Upper lobe of right lung (tissue), 1 donor: ENCODE measurements at regions not wholly inside any gene's neighbourhood (a gene's known extent, or its start where the extent isn't known, plus 50 kb on each side); places are given as distances from the start of the nearest gene placed in this dataset.

Experiments used
- ATAC-seq: fragments of 200-7000 bp; cut with Tn5 transposase; one replicate; pipeline ENCODE4 v1.9.1; 2020; ENCODE audit warnings: mild to moderate bottlenecking, moderate library complexity
- DNase-seq: peaks from one replicate; pipeline ENCODE4 v3.0.0-alpha.2; 2020
- H3K27ac ChIP-seq: fragments of 200-600 bp; one replicate; pipeline ENCODE4 v1.8.0; 2022
- H3K27me3 ChIP-seq: fragments of 200-600 bp; one replicate; pipeline ENCODE4 v1.8.0; 2022; ENCODE audit warnings: mild to moderate bottlenecking
- H3K36me3 ChIP-seq: fragments of 200-600 bp; one replicate; pipeline ENCODE4 v1.8.0; 2022
- H3K4me1 ChIP-seq: fragments of 200-600 bp; one replicate; pipeline ENCODE4 v1.8.0; 2022
- H3K4me3 ChIP-seq: fragments of 200-600 bp; one replicate; pipeline ENCODE4 v1.8.0; 2022; ENCODE audit warnings: mild to moderate bottlenecking
- H3K9me3 ChIP-seq: fragments of 200-600 bp; one replicate; pipeline ENCODE4 v1.8.0; 2022
- intact Hi-C: fragments of 100-400 bp; cut with DNase I; formaldehyde crosslinking; loops from one replicate; pipeline ENCODE4 v1.11.0; 2022
- TF ChIP-seq, protein P1 (sequence below): fragments of 200-600 bp; IDR thresholded peaks from one replicate; pipeline ENCODE4 v1.8.0; 2022; ENCODE audit warnings: antibody characterized with exemption
- donor health status: DM: no; HTN: yes; CAD: no; lungs with severe emphysema.

DNA sequence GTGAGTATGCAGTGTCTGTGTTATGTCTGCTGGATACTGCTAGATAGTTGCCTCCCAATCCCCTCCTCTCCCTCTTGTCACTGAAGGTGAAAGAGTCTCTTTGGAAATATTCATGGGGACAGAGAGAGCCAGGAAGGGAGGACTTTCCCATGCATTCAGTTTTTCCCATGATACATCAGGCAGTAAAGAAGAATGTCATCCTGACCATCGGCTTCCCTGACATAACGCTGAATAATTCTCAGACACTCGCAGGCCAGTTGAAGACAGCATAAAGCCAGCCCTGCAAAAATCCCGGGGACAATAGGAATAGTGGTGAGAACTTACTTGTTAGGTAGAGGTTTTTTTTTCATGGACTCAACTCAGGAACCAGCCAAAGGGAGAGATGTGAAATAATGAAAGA is 58.1 kb downstream of the KLF4 start:
- Histone ChIP-seq H3K27me3 (no peaks in the 10 kb centered on the region), H3K36me3 (no peaks in the 10 kb centered on the region), H3K4me3 (no peak overlapping the region), H3K9me3 (no peaks in the 10 kb centered on the region), H3K27ac (no peak overlapping the region), H3K4me1 (no peaks in the 10 kb centered on the region)
- ATAC-seq (no peak), DNase-seq (no peak)
- intact Hi-C loops: no loop called here
- TF ChIP-seq, protein P1, sequence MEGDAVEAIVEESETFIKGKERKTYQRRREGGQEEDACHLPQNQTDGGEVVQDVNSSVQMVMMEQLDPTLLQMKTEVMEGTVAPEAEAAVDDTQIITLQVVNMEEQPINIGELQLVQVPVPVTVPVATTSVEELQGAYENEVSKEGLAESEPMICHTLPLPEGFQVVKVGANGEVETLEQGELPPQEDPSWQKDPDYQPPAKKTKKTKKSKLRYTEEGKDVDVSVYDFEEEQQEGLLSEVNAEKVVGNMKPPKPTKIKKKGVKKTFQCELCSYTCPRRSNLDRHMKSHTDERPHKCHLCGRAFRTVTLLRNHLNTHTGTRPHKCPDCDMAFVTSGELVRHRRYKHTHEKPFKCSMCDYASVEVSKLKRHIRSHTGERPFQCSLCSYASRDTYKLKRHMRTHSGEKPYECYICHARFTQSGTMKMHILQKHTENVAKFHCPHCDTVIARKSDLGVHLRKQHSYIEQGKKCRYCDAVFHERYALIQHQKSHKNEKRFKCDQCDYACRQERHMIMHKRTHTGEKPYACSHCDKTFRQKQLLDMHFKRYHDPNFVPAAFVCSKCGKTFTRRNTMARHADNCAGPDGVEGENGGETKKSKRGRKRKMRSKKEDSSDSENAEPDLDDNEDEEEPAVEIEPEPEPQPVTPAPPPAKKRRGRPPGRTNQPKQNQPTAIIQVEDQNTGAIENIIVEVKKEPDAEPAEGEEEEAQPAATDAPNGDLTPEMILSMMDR: no peak

DNA sequence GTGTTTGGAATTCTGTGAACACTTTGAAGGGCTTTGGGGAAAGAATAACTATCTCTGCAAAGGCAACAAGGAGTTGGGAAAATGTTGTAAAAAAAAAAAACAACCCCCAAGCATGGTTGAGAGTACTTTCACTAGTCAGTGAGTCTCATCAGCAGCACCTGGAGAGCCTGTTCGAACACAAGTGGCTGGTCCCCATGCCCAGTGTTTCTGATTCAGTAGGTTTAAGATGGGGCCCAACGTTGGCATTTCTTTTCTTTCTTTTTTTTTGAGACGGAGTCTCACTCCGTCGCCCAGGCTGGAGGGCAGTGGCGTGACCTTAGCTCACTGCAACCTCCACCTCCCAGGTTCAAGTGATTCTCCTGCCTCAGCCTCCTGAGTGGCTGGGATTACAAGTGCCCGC is 59.5 kb downstream of the KLF4 start:
- H3K4me3 ChIP-seq: no peak overlapping the region
- TF ChIP-seq, protein P1: no peak
- intact Hi-C loops: no loop called here
- no peaks in the 10 kb centered on the region for H3K27me3 ChIP-seq
- H3K36me3 ChIP-seq: no peaks in the 10 kb centered on the region
- no peak for DNase-seq
- H3K4me1 ChIP-seq: peaks cover 5% of the 10 kb centered on the region
- ATAC-seq: no peak
- H3K27ac ChIP-seq: no peak overlapping the region
- H3K9me3 ChIP-seq: no peaks in the 10 kb centered on the region

DNA sequence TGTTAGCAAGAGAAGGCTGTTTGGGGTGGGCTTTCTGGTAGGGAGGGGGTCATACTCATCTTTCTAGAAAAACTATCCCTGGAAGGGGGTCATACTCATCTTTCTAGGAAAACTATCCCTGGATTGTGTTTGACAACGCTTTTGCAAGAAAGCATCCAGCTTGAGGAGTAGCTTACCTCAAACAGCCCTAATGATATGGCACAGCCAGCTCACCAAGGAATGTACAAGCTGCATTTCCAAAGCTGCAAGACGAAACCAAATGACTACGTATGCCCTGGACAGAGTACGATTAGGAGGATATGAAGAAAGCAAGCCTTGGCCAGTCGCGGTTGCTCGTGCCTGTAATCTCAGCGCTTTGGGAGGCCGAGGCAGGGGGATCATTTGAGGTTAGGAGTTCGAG is 63.4 kb downstream of the KLF4 start:
- Histone ChIP-seq H3K27me3 (no peaks in the 10 kb centered on the region), H3K4me3 (no peak overlapping the region), H3K27ac (no peak overlapping the region), H3K9me3 (no peaks in the 10 kb centered on the region), H3K36me3 (no peaks in the 10 kb centered on the region), H3K4me1 (peaks cover 10% of the 10 kb centered on the region)
- intact Hi-C loops: no loop called here
- ATAC-seq (no peak), DNase-seq (no peak)
- TF ChIP-seq, protein P1: no peak

DNA sequence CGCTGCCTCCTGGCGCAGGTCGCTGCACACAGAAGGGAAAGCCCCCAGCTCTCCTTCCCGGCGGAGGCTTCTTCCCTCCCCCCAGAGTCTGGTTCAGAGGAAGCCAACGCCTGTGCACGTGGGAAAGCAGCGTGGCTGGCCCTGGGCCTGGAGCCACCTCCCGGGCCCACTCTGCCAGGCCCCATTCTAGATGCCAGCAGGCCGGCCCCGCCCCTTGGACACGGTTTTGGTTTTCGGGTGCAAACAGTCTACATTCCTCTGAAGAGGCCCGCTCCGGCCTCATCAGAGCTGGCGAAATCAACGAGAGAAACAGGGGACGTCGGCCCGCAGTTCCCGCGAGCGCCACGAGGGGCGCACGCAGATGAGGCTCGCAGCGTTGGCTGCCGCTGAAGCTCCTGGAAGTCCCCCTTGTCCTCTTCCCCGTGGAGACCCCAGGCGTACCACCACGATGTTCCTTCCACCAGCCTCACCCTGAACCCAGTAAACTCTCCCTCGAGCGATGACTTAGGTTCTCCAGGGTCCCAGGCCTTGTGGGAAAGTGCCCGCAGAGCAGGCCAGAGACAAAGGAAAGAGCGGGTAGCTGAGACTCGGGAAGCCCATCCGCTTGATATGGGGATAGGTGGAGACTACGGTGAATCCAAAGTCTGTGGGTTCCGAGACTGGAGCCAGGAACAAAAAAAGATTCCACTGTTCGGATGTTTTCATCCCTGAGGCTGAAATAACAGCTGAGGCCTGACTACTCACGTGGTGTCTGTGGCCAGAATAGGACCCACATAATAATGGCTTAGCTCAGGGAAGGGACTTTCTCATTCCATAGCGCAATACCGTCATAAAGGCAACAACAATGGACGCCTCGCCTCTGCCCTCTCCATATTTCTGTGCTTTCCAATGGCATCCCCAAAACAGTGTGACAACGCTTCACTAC is 64.2 kb downstream of the KLF4 start:
- no peaks in the 10 kb centered on the region for H3K27me3 ChIP-seq
- TF ChIP-seq, protein P1: peak; percentile 98
- no peaks in the 10 kb centered on the region for H3K36me3 ChIP-seq
- intact Hi-C loops: no loop called here
- peak overlapping the region; percentile 32 for H3K27ac ChIP-seq
- peak overlapping the region; percentile 14 for H3K4me3 ChIP-seq
- H3K4me1 ChIP-seq: peaks cover 10% of the 10 kb centered on the region
- ATAC-seq (peak; percentile 89), DNase-seq (peak; percentile 93)
- H3K9me3 ChIP-seq: no peaks in the 10 kb centered on the region

DNA sequence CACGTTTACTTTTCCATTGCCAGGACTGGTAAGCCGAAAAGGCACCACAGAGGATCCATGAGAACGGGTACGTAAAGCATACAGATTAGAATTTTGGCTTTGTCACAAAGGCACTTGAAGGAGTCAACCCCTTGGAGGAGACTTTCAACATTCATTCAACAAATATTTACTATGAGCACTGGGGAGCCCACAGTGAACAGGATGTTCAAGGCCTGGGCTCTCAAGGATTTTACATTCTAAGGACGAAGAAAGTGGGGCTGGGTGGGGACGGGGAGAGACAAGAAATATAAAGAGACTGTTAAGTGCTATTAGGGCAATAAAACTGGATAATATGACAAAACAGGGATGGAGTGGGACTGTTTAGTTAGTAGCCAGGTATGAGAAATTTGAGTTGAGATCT is 66.0 kb downstream of the KLF4 start:
- ATAC-seq (no peak), DNase-seq (no peak)
- TF ChIP-seq, protein P1: no peak
- no peak overlapping the region for H3K27ac ChIP-seq
- H3K27me3 ChIP-seq: no peaks in the 10 kb centered on the region
- no peak overlapping the region for H3K4me3 ChIP-seq
- H3K4me1 ChIP-seq: peaks cover 10% of the 10 kb centered on the region
- intact Hi-C loops: no loop called here
- H3K9me3 ChIP-seq: no peaks in the 10 kb centered on the region
- H3K36me3 ChIP-seq: no peaks in the 10 kb centered on the region
